GM23248 (cell line): ENCODE measurements at regions not wholly inside any gene's neighbourhood (a gene's known extent, or its start where the extent isn't known, plus 50 kb on each side); places are given as distances from the start of the nearest gene placed in this dataset.

ENCODE experiments used
- DNase-seq: peaks from one replicate; pipeline ENCODE4 v3.0.0-alpha.2; 2015
- H2AFZ ChIP-seq: fragments of 200-600 bp; sonication (generic); 2 replicates; pipeline ENCODE4 v1.6.1; 2016; ENCODE audit warnings: antibody characterized with exemption
- H3F3A ChIP-seq: fragments of 200-600 bp; sonication (generic); 2 replicates; pipeline ENCODE4 v1.6.1; 2016; ENCODE audit warnings: mild to moderate bottlenecking, antibody characterized with exemption, mixed run types; ENCODE audit not compliant: insufficient read depth
- H3K27ac ChIP-seq: fragments of 200-600 bp; sonication (generic); 2 replicates; pipeline ENCODE4 v1.5.1; 2016; ENCODE audit warnings: mild to moderate bottlenecking
- H3K27me3 ChIP-seq: fragments of 200-600 bp; sonication (generic); replicated peaks from 2 replicates; pipeline ENCODE4 v1.6.1; 2016; ENCODE audit warnings: mild to moderate bottlenecking; ENCODE audit not compliant: insufficient read depth
- H3K36me3 ChIP-seq: fragments of 200-600 bp; sonication (generic); 2 replicates; pipeline ENCODE4 v1.6.1; 2016; ENCODE audit warnings: low read depth, mild to moderate bottlenecking
- H3K4me1 ChIP-seq: fragments of 200-600 bp; sonication (generic); 2 replicates; pipeline ENCODE4 v1.6.1; 2016; ENCODE audit warnings: mild to moderate bottlenecking; ENCODE audit not compliant: insufficient read depth
- H3K4me2 ChIP-seq: fragments of 200-600 bp; sonication (generic); one replicate; pipeline ENCODE4 v1.6.1; 2016; ENCODE audit warnings: mild to moderate bottlenecking; ENCODE audit not compliant: unreplicated experiment
- H3K4me3 ChIP-seq: fragments of 200-600 bp; sonication (generic); 2 replicates; pipeline ENCODE4 v1.5.1; 2016; ENCODE audit warnings: mild to moderate bottlenecking
- H3K79me2 ChIP-seq: fragments of 200-600 bp; sonication (generic); 2 replicates; pipeline ENCODE4 v1.6.1; 2016; ENCODE audit warnings: mild to moderate bottlenecking; ENCODE audit not compliant: insufficient read depth
- H3K9ac ChIP-seq: fragments of 200-600 bp; sonication (generic); 2 replicates; pipeline ENCODE4 v1.6.1; 2016; ENCODE audit warnings: mild to moderate bottlenecking
- H3K9me2 ChIP-seq: fragments of 200-600 bp; sonication (generic); 2 replicates; pipeline ENCODE4 v1.6.1; 2016; ENCODE audit warnings: mixed run types, mild to moderate bottlenecking, moderate library complexity; ENCODE audit not compliant: insufficient read depth
- H3K9me3 ChIP-seq: fragments of 200-600 bp; sonication (generic); one replicate; pipeline ENCODE4 v1.6.1; 2017; ENCODE audit warnings: low read depth
- H4K20me1 ChIP-seq: fragments of 200-600 bp; sonication (generic); 2 replicates; pipeline ENCODE4 v1.6.0; 2016; ENCODE audit not compliant: insufficient read depth
- EZH2 ChIP-seq: fragments of 200-600 bp; sonication (generic); IDR thresholded peaks from 2 replicates; pipeline ENCODE4 v1.6.1; 2018; ENCODE audit warnings: antibody characterized with exemption, mild to moderate bottlenecking; ENCODE audit not compliant: insufficient read depth, poor library complexity, severe bottlenecking
- EZH2phosphoT487 ChIP-seq: fragments of 200-600 bp; sonication (generic); IDR thresholded peaks from 2 replicates; pipeline ENCODE4 v1.6.1; 2018; ENCODE audit warnings: antibody characterized with exemption, moderate library complexity, mild to moderate bottlenecking, low read depth; ENCODE audit not compliant: insufficient read depth
- WGBS, 2 experiments: methylation state at CpG; one replicate each; pipeline ENCODE4 v1.1.6; 2015 to 2017; ENCODE audit warnings: low lambda C conversion rate in 2 of 2, low coverage in 1 of 2; ENCODE audit errors: missing lambda C conversion rate in 2 of 2; 5-methylcytosine and 5-hydroxymethylcytosine counted together
- in situ Hi-C: fragments of 300-500 bp; cut with MboI; formaldehyde crosslinking; loops from 2 replicates; pipeline ENCODE4 v1.15.0; 2020

GRCh38 chr4:14465057-14465456 is 537.2 kb upstream of the CPEB2 start:
- Histone ChIP-seq H3K4me3 (no peak overlapping the region), H3F3A (no peaks in the 10 kb centered on the region), H3K36me3 (no peaks in the 10 kb centered on the region), H3K79me2 (no peaks in the 10 kb centered on the region), H3K9me2 (no peaks in the 10 kb centered on the region), H2AFZ (no peak overlapping the region), H3K4me2 (no peak overlapping the region), H3K9ac (no peak overlapping the region), H4K20me1 (no peaks in the 10 kb centered on the region), H3K27me3 (no peaks in the 10 kb centered on the region), H3K4me1 (no peaks in the 10 kb centered on the region), H3K27ac (no peak overlapping the region), H3K9me3 (no peaks in the 10 kb centered on the region)
- 62 to 63% methylated on average over 1 of the region's 1 CpG for WGBS, 2 experiments
- DNase-seq, result no peak
- in situ Hi-C loops, result no loop called here
- TF ChIP-seq EZH2phosphoT487 (no peak), EZH2 (no peak)

- 24 to 28% methylated on average over 5 of the region's 5 CpGs for WGBS, 2 experiments
- Histone ChIP-seq H3K9ac (no peak overlapping the region), H4K20me1 (no peaks in the 10 kb centered on the region), H3K9me2 (no peaks in the 10 kb centered on the region), H3K27ac (no peak overlapping the region), H3K4me1 (no peaks in the 10 kb centered on the region), H2AFZ (no peak overlapping the region), H3K79me2 (no peaks in the 10 kb centered on the region), H3F3A (no peaks in the 10 kb centered on the region), H3K4me2 (no peak overlapping the region), H3K9me3 (no peaks in the 10 kb centered on the region), H3K36me3 (no peaks in the 10 kb centered on the region), H3K27me3 (no peaks in the 10 kb centered on the region), H3K4me3 (no peak overlapping the region)
- no peak for DNase-seq
- in situ Hi-C loops, result no loop called here
- TF ChIP-seq EZH2 (no peak), EZH2phosphoT487 (no peak)
These were observed 536.8 kb upstream of the CPEB2 start for GRCh38 chr4:14465507-14465906.

GRCh38 chr4:14478504-14478903 is 523.8 kb upstream of the CPEB2 start:
- H3K9me3 ChIP-seq, result no peaks in the 10 kb centered on the region
- H3K4me1 ChIP-seq, result no peaks in the 10 kb centered on the region
- H3K27me3 ChIP-seq, result no peaks in the 10 kb centered on the region
- no peaks in the 10 kb centered on the region for H4K20me1 ChIP-seq
- H3K4me2 ChIP-seq, result no peak overlapping the region
- in situ Hi-C loops, result no loop called here
- H3K4me3 ChIP-seq, result no peak overlapping the region
- no peak overlapping the region for H2AFZ ChIP-seq
- H3K9ac ChIP-seq, result no peak overlapping the region
- no peak overlapping the region for H3K27ac ChIP-seq
- WGBS, 2 experiments, result 62 to 76% methylated on average over 5 of the region's 5 CpGs
- no peaks in the 10 kb centered on the region for H3F3A ChIP-seq
- TF ChIP-seq EZH2phosphoT487 (no peak), EZH2 (no peak)
- H3K79me2 ChIP-seq, result no peaks in the 10 kb centered on the region
- no peaks in the 10 kb centered on the region for H3K9me2 ChIP-seq
- DNase-seq, result no peak
- H3K36me3 ChIP-seq, result no peaks in the 10 kb centered on the region

DNA sequence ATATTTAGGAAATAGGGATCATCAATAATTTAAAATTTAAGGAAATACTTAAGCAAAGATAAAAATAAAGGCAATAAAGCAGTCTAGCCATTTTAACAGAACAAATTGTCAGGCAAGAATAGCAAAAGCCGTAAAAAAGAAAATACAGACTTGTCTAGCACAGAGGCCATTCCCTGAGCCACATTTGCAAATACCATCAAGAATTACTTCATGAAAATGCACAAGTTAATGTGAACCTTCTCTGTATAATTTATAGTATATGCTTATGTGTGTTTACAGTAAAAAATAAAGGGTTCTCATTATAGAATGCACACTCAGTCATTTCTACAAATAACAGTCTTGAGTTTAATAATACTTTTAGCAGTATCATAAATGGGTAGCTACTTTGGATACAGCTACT is 505.9 kb upstream of the CPEB2 start:
- H3K27ac ChIP-seq, result no peak overlapping the region
- H3K4me2 ChIP-seq, result no peak overlapping the region
- H3K36me3 ChIP-seq, result no peaks in the 10 kb centered on the region
- no peak overlapping the region for H2AFZ ChIP-seq
- no peak for DNase-seq
- H3K9ac ChIP-seq, result no peak overlapping the region
- in situ Hi-C loops, result no loop called here
- no peaks in the 10 kb centered on the region for H3K9me3 ChIP-seq
- H3K4me3 ChIP-seq, result no peak overlapping the region
- no peaks in the 10 kb centered on the region for H3K79me2 ChIP-seq
- H4K20me1 ChIP-seq, result no peaks in the 10 kb centered on the region
- 14 to 41% methylated on average over 1 of the region's 1 CpG for WGBS, 2 experiments
- no peaks in the 10 kb centered on the region for H3K4me1 ChIP-seq
- H3K9me2 ChIP-seq, result no peaks in the 10 kb centered on the region
- no peak for TF ChIP-seq EZH2
- H3K27me3 ChIP-seq, result no peaks in the 10 kb centered on the region
- H3F3A ChIP-seq, result no peaks in the 10 kb centered on the region

GRCh38 chr4:14496969-14497368 is 505.3 kb upstream of the CPEB2 start:
- H3F3A ChIP-seq, result no peaks in the 10 kb centered on the region
- no peak overlapping the region for H3K27ac ChIP-seq
- H3K9ac ChIP-seq, result no peak overlapping the region
- no peaks in the 10 kb centered on the region for H4K20me1 ChIP-seq
- no peaks in the 10 kb centered on the region for H3K9me2 ChIP-seq
- no peaks in the 10 kb centered on the region for H3K27me3 ChIP-seq
- H3K36me3 ChIP-seq, result no peaks in the 10 kb centered on the region
- no peak for DNase-seq
- H3K4me1 ChIP-seq, result no peaks in the 10 kb centered on the region
- no peaks in the 10 kb centered on the region for H3K9me3 ChIP-seq
- in situ Hi-C loops, result no loop called here
- H3K4me2 ChIP-seq, result no peak overlapping the region
- H3K79me2 ChIP-seq, result no peaks in the 10 kb centered on the region
- H3K4me3 ChIP-seq, result no peak overlapping the region
- TF ChIP-seq EZH2 (no peak), EZH2phosphoT487 (no peak)
- no peak overlapping the region for H2AFZ ChIP-seq
